C4-2B (cell line): ENCODE measurements at regions not wholly inside any gene's neighbourhood (a gene's known extent, or its start where the extent isn't known, plus 50 kb on each side); places are given as distances from the start of the nearest gene placed in this dataset.
A peak's percentile ranks its signal among the peaks of the same experiment; 100 is the strongest.

ENCODE experiments used
- H3K27ac ChIP-seq: fragments of 450-650 bp; 2 replicates; pipeline ENCODE4 v1.5.1; 2017
- CTCF ChIP-seq: fragments of 450-650 bp; conservative IDR thresholded peaks from 2 replicates; pipeline ENCODE4 v1.5.1; 2017; ENCODE audit warnings: mild to moderate bottlenecking
- ZFX ChIP-seq: fragments of 450-650 bp; IDR thresholded peaks from 2 replicates; pipeline ENCODE4 v1.6.1; 2017

DNA sequence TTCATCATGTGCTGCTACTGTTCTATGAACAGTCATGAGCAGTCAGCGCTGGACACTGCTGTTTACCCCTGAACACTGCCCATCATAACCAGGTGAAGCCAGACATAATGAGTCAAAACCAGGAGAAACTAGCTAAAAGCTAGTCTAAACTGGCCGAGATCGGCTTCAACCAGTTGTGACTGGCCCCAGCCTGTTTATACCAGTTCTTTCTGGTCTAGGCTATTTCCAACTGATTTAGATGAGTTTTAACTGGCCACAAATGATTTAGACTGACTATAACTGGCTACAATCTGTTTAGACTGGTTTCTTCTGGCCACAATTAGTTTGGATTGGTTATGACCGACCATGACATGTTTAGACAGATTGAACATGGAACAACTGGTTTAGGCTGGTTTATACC is 348.3 kb upstream of the CAMK1G start:
- TF ChIP-seq CTCF (no peak), ZFX (no peak)
- H3K27ac ChIP-seq, result no peak overlapping the region

GRCh38 chr1:209238356-209238755 is 345.2 kb upstream of the CAMK1G start:
- no peak overlapping the region for H3K27ac ChIP-seq
- TF ChIP-seq ZFX (no peak), CTCF (no peak)

- TF ChIP-seq ZFX (no peak), CTCF (no peak)
- no peak overlapping the region for H3K27ac ChIP-seq
These were observed 343.2 kb upstream of the CAMK1G start for GRCh38 chr1:209240351-209240750.

- TF ChIP-seq CTCF (no peak), ZFX (no peak)
These were observed 342.0 kb upstream of the CAMK1G start for GRCh38 chr1:209241487-209241886.

GRCh38 chr1:209248649-209249279 is 334.8 kb upstream of the CAMK1G start:
- TF ChIP-seq ZFX, result no peak
- peak; percentile 94 for TF ChIP-seq CTCF

More at GRCh38 chr1:209241487-209241886, 342.0 kb upstream of the CAMK1G start:
- no peak overlapping the region for H3K27ac ChIP-seq

GRCh38 chr1:209249280-209249670 is 334.2 kb upstream of the CAMK1G start:
- no peak overlapping the region for H3K27ac ChIP-seq
- no peak for TF ChIP-seq CTCF
- TF ChIP-seq ZFX, result no peak

More at GRCh38 chr1:209248649-209249279, 334.8 kb upstream of the CAMK1G start:
- H3K27ac ChIP-seq, result no peak overlapping the region

GRCh38 chr1:209249785-209250440 is 333.6 kb upstream of the CAMK1G start:
- H3K27ac ChIP-seq, result no peak overlapping the region
- TF ChIP-seq ZFX (no peak), CTCF (no peak)
